ENCODE measurements at regions not wholly inside any gene's neighbourhood (a gene's known extent, or its start where the extent isn't known, plus 50 kb on each side); places are given as distances from the start of the nearest gene placed in this dataset.

DNA sequence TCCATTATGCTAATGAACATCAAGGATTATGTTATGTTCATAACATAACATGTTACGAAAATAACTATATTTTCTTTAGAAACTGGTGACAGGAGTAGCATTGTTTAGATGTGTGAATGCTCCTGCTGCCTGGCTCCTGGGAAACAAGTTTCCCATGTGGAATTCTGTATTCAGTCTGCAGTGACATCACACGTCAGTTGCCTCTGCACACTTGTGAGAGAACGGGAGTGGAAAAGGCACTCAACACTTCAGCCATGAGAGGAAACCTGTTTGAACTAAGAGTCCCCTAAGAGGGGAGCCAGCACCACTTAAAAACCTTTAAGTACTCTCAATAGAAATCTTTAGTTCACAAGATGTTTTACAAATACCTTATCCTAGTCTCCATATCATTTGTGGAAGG lies 140.3 kb upstream of the FAM20C start:
- TF ChIP-seq, protein P1, sequence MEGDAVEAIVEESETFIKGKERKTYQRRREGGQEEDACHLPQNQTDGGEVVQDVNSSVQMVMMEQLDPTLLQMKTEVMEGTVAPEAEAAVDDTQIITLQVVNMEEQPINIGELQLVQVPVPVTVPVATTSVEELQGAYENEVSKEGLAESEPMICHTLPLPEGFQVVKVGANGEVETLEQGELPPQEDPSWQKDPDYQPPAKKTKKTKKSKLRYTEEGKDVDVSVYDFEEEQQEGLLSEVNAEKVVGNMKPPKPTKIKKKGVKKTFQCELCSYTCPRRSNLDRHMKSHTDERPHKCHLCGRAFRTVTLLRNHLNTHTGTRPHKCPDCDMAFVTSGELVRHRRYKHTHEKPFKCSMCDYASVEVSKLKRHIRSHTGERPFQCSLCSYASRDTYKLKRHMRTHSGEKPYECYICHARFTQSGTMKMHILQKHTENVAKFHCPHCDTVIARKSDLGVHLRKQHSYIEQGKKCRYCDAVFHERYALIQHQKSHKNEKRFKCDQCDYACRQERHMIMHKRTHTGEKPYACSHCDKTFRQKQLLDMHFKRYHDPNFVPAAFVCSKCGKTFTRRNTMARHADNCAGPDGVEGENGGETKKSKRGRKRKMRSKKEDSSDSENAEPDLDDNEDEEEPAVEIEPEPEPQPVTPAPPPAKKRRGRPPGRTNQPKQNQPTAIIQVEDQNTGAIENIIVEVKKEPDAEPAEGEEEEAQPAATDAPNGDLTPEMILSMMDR (IDR thresholded peaks at IDR 0.05; ENCODE audit: insufficient read depth in 1 of 2, low read depth in 1 of 2, low read length in 1 of 2, severe bottlenecking in 1 of 2, unreplicated experiment in 1 of 2): no peak
- ChIA-PET CTCF (no interaction called here), POLR2A (no interaction called here)
- H3K4me1 Mint-ChIP-seq (ENCODE audit: low read depth, unreplicated experiment): no peaks in the 10 kb centered on the region
- no peak for DNase-seq
- no peak overlapping the region for H3K27ac Mint-ChIP-seq (ENCODE audit: unreplicated experiment)
- no TSS peak for BruUV-seq (replicated peaks)
- no peak overlapping the region for H3K4me3 Mint-ChIP-seq (ENCODE audit: unreplicated experiment)
- H3K4me3 ChIP-seq (ENCODE audit: low read depth, low read length): no peak overlapping the region
- no peaks in the 10 kb centered on the region for H3K36me3 ChIP-seq (ENCODE audit: control insufficient read depth, insufficient read depth, low read length)
- intact Hi-C loops (cut with micrococcal nuclease; ENCODE audit: unreplicated experiment): no loop called here
- H3K27me3 ChIP-seq (replicated peaks; ENCODE audit: control insufficient read depth, insufficient read depth, low read length): no peaks in the 10 kb centered on the region
- no peaks in the 10 kb centered on the region for H3K36me3 Mint-ChIP-seq (ENCODE audit: insufficient read depth, unreplicated experiment)
- H3K9me3 Mint-ChIP-seq (ENCODE audit: unreplicated experiment): no peaks in the 10 kb centered on the region
- no peaks in the 10 kb centered on the region for H3K9me3 ChIP-seq
- no peaks in the 10 kb centered on the region for H3K4me1 ChIP-seq
- peaks cover 4% of the 10 kb centered on the region for H3K27me3 Mint-ChIP-seq (ENCODE audit: insufficient read depth, unreplicated experiment)

DNA sequence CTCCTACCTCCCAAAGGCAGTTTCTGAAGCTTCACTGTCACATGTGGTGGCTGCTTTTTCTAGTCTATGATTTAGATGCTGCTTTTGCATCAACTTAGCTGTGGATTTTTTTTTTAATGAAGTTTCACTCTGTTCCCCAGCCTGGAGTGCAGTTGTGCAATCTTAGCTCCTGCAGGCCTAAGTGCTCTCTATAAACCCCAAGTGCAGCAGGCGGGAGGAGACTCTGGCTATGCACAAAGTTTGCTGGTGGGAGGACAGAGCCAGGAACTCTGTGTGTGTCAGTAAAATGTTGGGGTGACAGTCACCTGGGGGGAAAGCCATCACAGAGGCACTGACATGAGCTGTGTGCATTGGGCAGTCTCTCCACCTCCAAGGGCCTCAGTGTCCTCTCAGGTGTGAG lies 138.8 kb upstream of the FAM20C start:
- peaks cover 3% of the 10 kb centered on the region for H3K27me3 Mint-ChIP-seq (ENCODE audit: insufficient read depth, unreplicated experiment)
- no peaks in the 10 kb centered on the region for H3K4me1 Mint-ChIP-seq (ENCODE audit: low read depth, unreplicated experiment)
- H3K9me3 Mint-ChIP-seq (ENCODE audit: unreplicated experiment): no peaks in the 10 kb centered on the region
- ChIA-PET POLR2A (no interaction called here), CTCF (no interaction called here)
- no peak overlapping the region for H3K27ac Mint-ChIP-seq (ENCODE audit: unreplicated experiment)
- no peak overlapping the region for H3K4me3 Mint-ChIP-seq (ENCODE audit: unreplicated experiment)
- no TSS peak for BruUV-seq (replicated peaks)
- Histone ChIP-seq H3K27me3 (replicated peaks; ENCODE audit: control insufficient read depth, insufficient read depth, low read length) (no peaks in the 10 kb centered on the region), H3K4me3 (ENCODE audit: low read depth, low read length) (no peak overlapping the region), H3K4me1 (no peaks in the 10 kb centered on the region), H3K36me3 (ENCODE audit: control insufficient read depth, insufficient read depth, low read length) (no peaks in the 10 kb centered on the region), H3K9me3 (no peaks in the 10 kb centered on the region)
- no peaks in the 10 kb centered on the region for H3K36me3 Mint-ChIP-seq (ENCODE audit: insufficient read depth, unreplicated experiment)
- intact Hi-C loops (cut with micrococcal nuclease; ENCODE audit: unreplicated experiment): no loop called here
- TF ChIP-seq, protein P1 (IDR thresholded peaks at IDR 0.05; ENCODE audit: insufficient read depth in 1 of 2, low read depth in 1 of 2, low read length in 1 of 2, severe bottlenecking in 1 of 2, unreplicated experiment in 1 of 2): no peak
- DNase-seq: no peak

DNA sequence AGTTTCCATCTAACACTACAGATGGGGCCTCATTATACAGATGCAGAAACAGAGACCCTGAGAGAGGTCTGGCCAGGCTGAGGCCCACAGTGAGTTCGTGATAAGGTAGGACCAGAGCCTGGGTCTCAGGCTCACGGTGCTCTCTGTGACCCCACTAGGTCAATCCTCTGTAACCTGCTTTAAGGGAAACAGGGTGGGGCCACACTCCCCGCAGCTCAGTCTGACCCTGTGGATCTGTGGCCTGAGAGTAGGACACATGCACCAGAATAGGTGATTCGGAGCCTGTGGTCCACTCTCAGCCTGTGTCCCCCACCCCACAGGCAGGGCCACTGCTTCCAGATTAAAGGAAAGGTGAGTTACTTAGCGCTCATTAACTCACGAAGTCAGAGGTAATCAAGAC lies 137.8 kb upstream of the FAM20C start:
- Histone ChIP-seq H3K4me1 (no peaks in the 10 kb centered on the region), H3K9me3 (no peaks in the 10 kb centered on the region), H3K36me3 (ENCODE audit: control insufficient read depth, insufficient read depth, low read length) (no peaks in the 10 kb centered on the region), H3K4me3 (ENCODE audit: low read depth, low read length) (no peak overlapping the region), H3K27me3 (replicated peaks; ENCODE audit: control insufficient read depth, insufficient read depth, low read length) (no peaks in the 10 kb centered on the region)
- ChIA-PET CTCF (no interaction called here), POLR2A (no interaction called here)
- Mint-ChIP-seq H3K4me1 (ENCODE audit: low read depth, unreplicated experiment) (no peaks in the 10 kb centered on the region), H3K27me3 (ENCODE audit: insufficient read depth, unreplicated experiment) (peaks cover 3% of the 10 kb centered on the region), H3K4me3 (ENCODE audit: unreplicated experiment) (no peak overlapping the region), H3K27ac (ENCODE audit: unreplicated experiment) (no peak overlapping the region), H3K36me3 (ENCODE audit: insufficient read depth, unreplicated experiment) (no peaks in the 10 kb centered on the region), H3K9me3 (ENCODE audit: unreplicated experiment) (no peaks in the 10 kb centered on the region)
- BruUV-seq (replicated peaks): no TSS peak
- no peak for DNase-seq
- TF ChIP-seq, protein P1 (IDR thresholded peaks at IDR 0.05; ENCODE audit: insufficient read depth in 1 of 2, low read depth in 1 of 2, low read length in 1 of 2, severe bottlenecking in 1 of 2, unreplicated experiment in 1 of 2): no peak
- intact Hi-C loops (cut with micrococcal nuclease; ENCODE audit: unreplicated experiment): no loop called here

All from Caco-2 (cell line).